HG02938 (cell line): ENCODE measurements at regions not wholly inside any gene's neighbourhood (a gene's known extent, or its start where the extent isn't known, plus 50 kb on each side); places are given as distances from the start of the nearest gene placed in this dataset.

Experiments
- ATAC-seq: cut with Tn5 transposase; IDR thresholded peaks from one replicate; pipeline ENCODE4 v1.9.1; 2021; ENCODE audit warnings: mild to moderate bottlenecking, moderate library complexity; ENCODE audit not compliant: unreplicated experiment

- no peak for ATAC-seq
Observed at GRCh38 chr6:23454080-23454976, 671.7 kb upstream of the NRSN1 start.

- no peak for ATAC-seq
Observed at GRCh38 chr6:23455754-23456153, 670.3 kb upstream of the NRSN1 start.

- ATAC-seq, result no peak
Observed at GRCh38 chr6:23456396-23456795, 669.6 kb upstream of the NRSN1 start.

- ATAC-seq, result no peak
Observed at GRCh38 chr6:23457321-23457720, 668.7 kb upstream of the NRSN1 start.

GRCh38 chr6:23465912-23466311 lies 660.1 kb upstream of the NRSN1 start:
- ATAC-seq, result no peak

- no peak for ATAC-seq
Observed at GRCh38 chr6:23477586-23477985, 648.4 kb upstream of the NRSN1 start.

- no peak for ATAC-seq
Observed at GRCh38 chr6:23478312-23478711, 647.7 kb upstream of the NRSN1 start.

- ATAC-seq, result no peak
Observed at GRCh38 chr6:23483896-23484295, 642.1 kb upstream of the NRSN1 start.

- no peak for ATAC-seq
Observed at GRCh38 chr6:23494367-23494766, 631.6 kb upstream of the NRSN1 start.

- ATAC-seq, result no peak
Observed at GRCh38 chr6:23498013-23498412, 628.0 kb upstream of the NRSN1 start.

GRCh38 chr6:23499549-23499948 lies 626.5 kb upstream of the NRSN1 start:
- no peak for ATAC-seq

- ATAC-seq, result no peak
Observed at GRCh38 chr6:23503173-23503572, 622.8 kb upstream of the NRSN1 start.

GRCh38 chr6:23505026-23505425 lies 621.0 kb upstream of the NRSN1 start:
- ATAC-seq, result no peak

- no peak for ATAC-seq
Observed at GRCh38 chr6:23510778-23511510, 615.1 kb upstream of the NRSN1 start.

- no peak for ATAC-seq
Observed at GRCh38 chr6:23511817-23512216, 614.2 kb upstream of the NRSN1 start.

- no peak for ATAC-seq
Observed at GRCh38 chr6:23518294-23518693, 607.7 kb upstream of the NRSN1 start.

GRCh38 chr6:23522792-23523547 lies 603.0 kb upstream of the NRSN1 start:
- no peak for ATAC-seq

GRCh38 chr6:23523771-23524170 lies 602.2 kb upstream of the NRSN1 start:
- no peak for ATAC-seq

GRCh38 chr6:23524548-23524947 lies 601.5 kb upstream of the NRSN1 start:
- ATAC-seq, result no peak

GRCh38 chr6:23526526-23526925 lies 599.5 kb upstream of the NRSN1 start:
- ATAC-seq, result no peak

- ATAC-seq, result no peak
Observed at GRCh38 chr6:23529902-23530301, 596.1 kb upstream of the NRSN1 start.
